ENCODE measurements at regions not wholly inside any gene's neighbourhood (a gene's known extent, or its start where the extent isn't known, plus 50 kb on each side); places are given as distances from the start of the nearest gene placed in this dataset.
"Not testable (repeated sequence)": the region's sequence is repeated elsewhere in the genome, so short reads cannot be mapped to it uniquely, and the experiment has no call there.

DNA sequence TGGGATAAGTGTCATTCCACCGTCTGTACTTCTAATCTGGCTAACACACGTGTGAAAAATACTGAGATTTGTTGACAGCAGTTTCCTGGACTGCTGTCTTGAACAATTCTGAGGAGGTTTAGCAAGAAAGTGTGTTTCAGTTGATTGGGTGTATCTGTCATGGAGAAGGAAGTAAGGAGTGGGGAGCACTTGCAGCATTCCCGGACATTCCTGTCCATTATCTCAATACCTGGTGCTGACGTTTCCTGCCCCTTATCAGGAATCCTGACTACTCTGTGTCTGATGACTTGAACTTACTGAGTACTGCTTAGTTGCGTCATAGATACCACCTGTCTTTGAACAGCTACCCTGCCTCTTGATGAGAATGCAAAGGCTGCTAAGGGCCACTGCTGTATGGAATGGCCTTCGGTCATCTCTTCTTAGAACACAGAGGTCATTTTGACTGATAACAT, 72.0 kb upstream of the VKORC1L1 start:
- Histone ChIP-seq H3K4me3 (no peak overlapping the region), H3K27ac (no peak overlapping the region), H3K9me3 (no peaks in the 10 kb centered on the region), H3K36me3 (no peaks in the 10 kb centered on the region), H3K4me1 (no peaks in the 10 kb centered on the region), H3K27me3 (no peaks in the 10 kb centered on the region)
- TF ChIP-seq, protein P1, sequence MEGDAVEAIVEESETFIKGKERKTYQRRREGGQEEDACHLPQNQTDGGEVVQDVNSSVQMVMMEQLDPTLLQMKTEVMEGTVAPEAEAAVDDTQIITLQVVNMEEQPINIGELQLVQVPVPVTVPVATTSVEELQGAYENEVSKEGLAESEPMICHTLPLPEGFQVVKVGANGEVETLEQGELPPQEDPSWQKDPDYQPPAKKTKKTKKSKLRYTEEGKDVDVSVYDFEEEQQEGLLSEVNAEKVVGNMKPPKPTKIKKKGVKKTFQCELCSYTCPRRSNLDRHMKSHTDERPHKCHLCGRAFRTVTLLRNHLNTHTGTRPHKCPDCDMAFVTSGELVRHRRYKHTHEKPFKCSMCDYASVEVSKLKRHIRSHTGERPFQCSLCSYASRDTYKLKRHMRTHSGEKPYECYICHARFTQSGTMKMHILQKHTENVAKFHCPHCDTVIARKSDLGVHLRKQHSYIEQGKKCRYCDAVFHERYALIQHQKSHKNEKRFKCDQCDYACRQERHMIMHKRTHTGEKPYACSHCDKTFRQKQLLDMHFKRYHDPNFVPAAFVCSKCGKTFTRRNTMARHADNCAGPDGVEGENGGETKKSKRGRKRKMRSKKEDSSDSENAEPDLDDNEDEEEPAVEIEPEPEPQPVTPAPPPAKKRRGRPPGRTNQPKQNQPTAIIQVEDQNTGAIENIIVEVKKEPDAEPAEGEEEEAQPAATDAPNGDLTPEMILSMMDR (IDR thresholded peaks at IDR 0.05) = no peak
- TF ChIP-seq POLR2A (IDR thresholded peaks at IDR 0.05) (no peak), POLR2AphosphoS5 (IDR thresholded peaks at IDR 0.05) (no peak), EP300 (IDR thresholded peaks at IDR 0.05; ENCODE audit: low read depth) (no peak)
- intact Hi-C loops (cut with DNase I; ENCODE audit: low total_unique reads) = no loop called here
- WGBS, 2 donors (ENCODE audit: low coverage in 1 of 2) = 84% methylated on average over 6 of the region's 6 CpGs
- in situ Hi-C loops (cut with MboI; ENCODE audit: low pct_ligation_motif_present in 1 of 4, low pct_unique_long_range_greater_than_20kb in 1 of 4, low sequenced_read_pairs in 3 of 4) = no loop called here
- DNase-seq = no peak

DNA sequence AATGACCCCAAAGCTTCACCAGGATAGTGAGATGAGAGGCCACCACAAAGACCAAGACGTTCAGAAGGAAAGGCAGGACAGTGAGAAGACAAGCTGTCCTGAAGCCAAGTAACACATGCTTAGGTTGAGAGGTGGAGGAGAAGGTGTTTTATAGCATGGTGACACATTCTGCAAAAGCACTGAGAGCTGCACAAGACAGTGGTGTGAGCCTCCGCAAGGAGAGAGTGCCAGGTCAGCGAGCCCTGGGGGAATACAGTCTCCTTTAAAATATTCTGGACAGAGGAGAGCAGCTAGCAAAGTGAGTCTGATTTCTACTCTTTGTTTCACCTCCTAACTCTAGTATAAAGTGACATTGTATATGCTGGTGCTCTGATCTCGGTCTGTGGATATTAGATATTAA, 68.0 kb upstream of the VKORC1L1 start:
- Histone ChIP-seq H3K4me3 (no peak overlapping the region), H3K4me1 (no peaks in the 10 kb centered on the region), H3K27ac (no peak overlapping the region), H3K36me3 (no peaks in the 10 kb centered on the region), H3K27me3 (no peaks in the 10 kb centered on the region), H3K9me3 (no peaks in the 10 kb centered on the region)
- intact Hi-C loops (cut with DNase I; ENCODE audit: low total_unique reads) (no loop called here), in situ Hi-C loops (cut with MboI; ENCODE audit: low pct_ligation_motif_present in 1 of 4, low pct_unique_long_range_greater_than_20kb in 1 of 4, low sequenced_read_pairs in 3 of 4) (no loop called here)
- DNase-seq = no peak
- TF ChIP-seq POLR2AphosphoS5 (IDR thresholded peaks at IDR 0.05) (no peak), POLR2A (IDR thresholded peaks at IDR 0.05) (no peak), EP300 (IDR thresholded peaks at IDR 0.05; ENCODE audit: low read depth) (no peak)
- TF ChIP-seq, protein P1 (IDR thresholded peaks at IDR 0.05) = no peak
- 76 to 90% methylated on average over 4 of the region's 4 CpGs for WGBS, 2 donors (ENCODE audit: low coverage in 1 of 2)

DNA sequence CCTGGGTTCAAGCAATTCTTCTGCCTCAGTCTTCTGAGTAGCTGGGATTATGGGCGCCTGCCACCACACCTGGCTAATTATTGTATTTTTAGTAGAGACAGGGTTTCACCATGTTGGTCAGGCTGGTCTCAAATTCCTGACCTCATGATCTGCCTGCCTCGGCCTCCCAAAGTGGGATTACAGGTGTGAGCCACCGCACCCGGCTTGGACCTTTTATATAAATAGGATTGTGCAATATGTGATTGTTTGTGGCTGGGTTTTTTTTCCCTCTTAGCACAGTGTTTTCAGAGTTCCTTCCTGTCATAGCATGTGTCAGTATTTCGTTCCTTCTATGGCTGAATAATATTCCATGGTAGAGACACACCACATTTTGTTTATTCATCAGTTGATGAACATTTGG, 65.8 kb upstream of the VKORC1L1 start:
- in situ Hi-C loops (cut with MboI; ENCODE audit: low pct_ligation_motif_present in 1 of 4, low pct_unique_long_range_greater_than_20kb in 1 of 4, low sequenced_read_pairs in 3 of 4) = not testable (repeated sequence)
- 83 to 86% methylated on average over 2 to 5 of the region's 5 CpGs for WGBS, 2 donors (ENCODE audit: low coverage in 1 of 2)

GRCh38 chr7:65809259-65809981, 63.5 kb upstream of the VKORC1L1 start:
- Histone ChIP-seq H3K4me1 (no peaks in the 10 kb centered on the region), H3K27me3 (no peaks in the 10 kb centered on the region), H3K9me3 (no peaks in the 10 kb centered on the region), H3K4me3 (no peak overlapping the region), H3K36me3 (no peaks in the 10 kb centered on the region), H3K27ac (no peak overlapping the region)
- no peak for TF ChIP-seq POLR2A (IDR thresholded peaks at IDR 0.05)
- TF ChIP-seq, protein P1 (IDR thresholded peaks at IDR 0.05) = no peak
- no peak for TF ChIP-seq EP300 (IDR thresholded peaks at IDR 0.05; ENCODE audit: low read depth)
- no peak for TF ChIP-seq POLR2AphosphoS5 (IDR thresholded peaks at IDR 0.05)
- in situ Hi-C loops (cut with MboI; ENCODE audit: low pct_ligation_motif_present in 1 of 4, low pct_unique_long_range_greater_than_20kb in 1 of 4, low sequenced_read_pairs in 3 of 4) = no loop called here
- no peak for DNase-seq
- 67 to 73% methylated on average over 4 to 6 of the region's 6 CpGs for WGBS, 2 donors (ENCODE audit: low coverage in 1 of 2)
- intact Hi-C loops (cut with DNase I; ENCODE audit: low total_unique reads) = no loop called here

More for the DNA sequence above, 65.8 kb upstream of the VKORC1L1 start:
- H3K4me3 ChIP-seq; H3K9me3 ChIP-seq; H3K27me3 ChIP-seq; H3K27ac ChIP-seq; DNase-seq; H3K4me1 ChIP-seq; H3K36me3 ChIP-seq; intact Hi-C loops (cut with DNase I; ENCODE audit: low total_unique reads): not testable (repeated sequence)

GRCh38 chr7:65809982-65810288, 62.9 kb upstream of the VKORC1L1 start:
- no peaks in the 10 kb centered on the region for H3K4me1 ChIP-seq
- intact Hi-C loops (cut with DNase I; ENCODE audit: low total_unique reads) = no loop called here
- H3K36me3 ChIP-seq = no peaks in the 10 kb centered on the region
- in situ Hi-C loops (cut with MboI; ENCODE audit: low pct_ligation_motif_present in 1 of 4, low pct_unique_long_range_greater_than_20kb in 1 of 4, low sequenced_read_pairs in 3 of 4) = no loop called here
- no peaks in the 10 kb centered on the region for H3K9me3 ChIP-seq
- H3K4me3 ChIP-seq = no peak overlapping the region
- DNase-seq = no peak
- H3K27me3 ChIP-seq = no peaks in the 10 kb centered on the region
- WGBS, 2 donors (ENCODE audit: low coverage in 1 of 2) = 81 to 84% methylated on average over 3 of the region's 3 CpGs
- no peak for TF ChIP-seq POLR2AphosphoS5 (IDR thresholded peaks at IDR 0.05)
- no peak for TF ChIP-seq EP300 (IDR thresholded peaks at IDR 0.05; ENCODE audit: low read depth)
- TF ChIP-seq, protein P1 (IDR thresholded peaks at IDR 0.05) = no peak
- no peak for TF ChIP-seq POLR2A (IDR thresholded peaks at IDR 0.05)
- H3K27ac ChIP-seq = no peak overlapping the region

All from transverse colon (tissue), 4 donors.